ENCODE measurements at regions not wholly inside any gene's neighbourhood (a gene's known extent, or its start where the extent isn't known, plus 50 kb on each side); places are given as distances from the start of the nearest gene placed in this dataset.

GRCh38 chr3:159182961-159183360 is 381.1 kb downstream of the MFSD1 start:
- RAD21 ChIA-PET (ENCODE audit: low non-redundant PET in 1 of 2, low total read pairs in 2 of 2, uncharacterized antibody in 2 of 2, unreplicated experiment in 2 of 2), result no interaction called here
- no peaks in the 10 kb centered on the region for H3K27me3 ChIP-seq (ENCODE audit: insufficient read depth, low read length)
- no peak overlapping the region for H3K4me3 ChIP-seq (replicated peaks in 1 of 2; ENCODE audit: low read depth in 1 of 2, low read length in 2 of 2)
- intact Hi-C loops (cut with micrococcal nuclease), result no loop called here
- DNase-seq (ENCODE audit: low read depth, low spot score) (no peak), ATAC-seq (no peak)
- no peaks in the 10 kb centered on the region for H3K9me3 ChIP-seq (ENCODE audit: control insufficient read depth in 1 of 2, insufficient read depth in 1 of 2, low read depth in 1 of 2, low read length in 2 of 2)
- H3K4me1 ChIP-seq (ENCODE audit: control insufficient read depth in 1 of 2, insufficient read depth in 2 of 2, low read length in 2 of 2), result no peaks in the 10 kb centered on the region
- H3K79me2 ChIP-seq (ENCODE audit: insufficient read depth, low read length), result no peaks in the 10 kb centered on the region
- no peak overlapping the region for H3K4me2 ChIP-seq (ENCODE audit: low read length)
- H3K9me2 ChIP-seq (ENCODE audit: insufficient read depth), result no peaks in the 10 kb centered on the region
- H3K9ac ChIP-seq (ENCODE audit: low read length), result no peak overlapping the region
- no peak overlapping the region for H2AFZ ChIP-seq (ENCODE audit: low read depth, low read length, poor library complexity, severe bottlenecking)
- BruUV-seq (replicated peaks), result no TSS peak
- TF ChIP-seq MAX (IDR thresholded peaks at IDR 0.05), result no peak
- TF ChIP-seq ZNF274 (IDR thresholded peaks at IDR 0.05; ENCODE audit: low read depth, low read length), result no peak
- TF ChIP-seq JUND (IDR thresholded peaks at IDR 0.05), result no peak
- TF ChIP-seq ELF1 (IDR thresholded peaks at IDR 0.05; ENCODE audit: borderline replicate concordance, low read depth), result no peak
- no peak for TF ChIP-seq ZFX (IDR thresholded peaks at IDR 0.05)
- TF ChIP-seq SRF (IDR thresholded peaks at IDR 0.05; ENCODE audit: low read depth), result no peak
- no peak for TF ChIP-seq SIN3A (IDR thresholded peaks at IDR 0.05; ENCODE audit: low read depth)
- TF ChIP-seq POLR2A (IDR thresholded peaks at IDR 0.05; ENCODE audit: borderline replicate concordance, extremely low read depth, insufficient read depth, insufficient read length), result no peak
- no peak for TF ChIP-seq EZH2phosphoT487 (IDR thresholded peaks at IDR 0.05; ENCODE audit: borderline replicate concordance)
- TF ChIP-seq TCF7L2 (IDR thresholded peaks at IDR 0.05; ENCODE audit: borderline replicate concordance, extremely low read depth, insufficient read depth, insufficient read length), result no peak
- no peak for TF ChIP-seq CBX3 (IDR thresholded peaks at IDR 0.05; ENCODE audit: low read depth)
- no peak for TF ChIP-seq ATF3 (IDR thresholded peaks at IDR 0.05)
- TF ChIP-seq CTCF (IDR thresholded peaks at IDR 0.05 in 2 of 3, conservative IDR thresholded peaks at IDR 0.05 in 1 of 3; ENCODE audit: borderline replicate concordance in 1 of 3, insufficient read depth in 1 of 3, low read depth in 2 of 3, low read length in 2 of 3), result no peak
- TF ChIP-seq EZH2 (IDR thresholded peaks at IDR 0.05), result no peak
- TF ChIP-seq YY1 (IDR thresholded peaks at IDR 0.05; ENCODE audit: extremely low read depth, insufficient replicate concordance, low read depth, low read length), result no peak
- no peak for TF ChIP-seq POLR2AphosphoS5 (IDR thresholded peaks at IDR 0.05; ENCODE audit: low read depth, low read length)
- no peak for TF ChIP-seq REST (IDR thresholded peaks at IDR 0.05; ENCODE audit: low read depth)
- TF ChIP-seq FOSL1 (IDR thresholded peaks at IDR 0.05; ENCODE audit: low read depth), result no peak
- TF ChIP-seq ZBTB33 (IDR thresholded peaks at IDR 0.05; ENCODE audit: extremely low read depth, insufficient replicate concordance, low read length), result no peak
- no peak for TF ChIP-seq CEBPB (IDR thresholded peaks at IDR 0.05; ENCODE audit: low read depth)
- H3K27ac ChIP-seq (ENCODE audit: low read depth, low read length), result no peak overlapping the region
- H4K20me1 ChIP-seq (ENCODE audit: insufficient read depth), result no peaks in the 10 kb centered on the region
- CTCF ChIA-PET, result no interaction called here
- POLR2A ChIA-PET, result no interaction called here
- no peaks in the 10 kb centered on the region for H3K36me3 ChIP-seq (ENCODE audit: control insufficient read depth in 1 of 2, insufficient read depth in 2 of 2, low read length in 2 of 2)

Measured in HCT116 (cell line).